ENCODE measurements at regions not wholly inside any gene's neighbourhood (a gene's known extent, or its start where the extent isn't known, plus 50 kb on each side); places are given as distances from the start of the nearest gene placed in this dataset.

DNA sequence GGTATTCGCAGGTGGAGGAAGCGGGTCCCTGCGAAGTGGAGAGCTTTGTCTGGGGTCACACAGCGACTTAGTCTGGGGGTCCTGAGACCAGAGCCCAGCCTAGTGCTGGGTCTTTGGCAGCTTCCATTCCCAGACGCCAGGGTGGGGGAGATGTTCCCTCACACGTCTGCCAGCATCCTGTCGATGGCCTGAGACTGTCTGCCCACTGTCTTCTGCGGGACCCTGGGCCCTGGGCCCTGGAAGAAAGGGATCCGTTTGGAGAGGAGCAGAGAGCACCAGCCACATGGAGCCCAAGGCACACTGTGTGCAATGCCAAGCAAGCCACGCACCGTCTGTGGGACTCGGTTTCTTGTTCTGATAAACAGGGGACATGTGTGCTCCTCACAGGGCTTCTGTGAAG, 197.2 kb downstream of the KIF26A start:
- no peak overlapping the region for H3K4me3 ChIP-seq (replicated peaks in 1 of 2; ENCODE audit: low read depth in 1 of 2, low read length in 2 of 2)
- CTCF ChIA-PET, result no interaction called here
- intact Hi-C loops (cut with micrococcal nuclease), result no loop called here
- no peaks in the 10 kb centered on the region for H3K9me2 ChIP-seq (ENCODE audit: insufficient read depth)
- no peak overlapping the region for H3K27ac ChIP-seq (ENCODE audit: low read depth, low read length)
- H3K9ac ChIP-seq (ENCODE audit: low read length), result no peak overlapping the region
- POLR2A ChIA-PET, result no interaction called here
- no peaks in the 10 kb centered on the region for H4K20me1 ChIP-seq (ENCODE audit: insufficient read depth)
- ATAC-seq (no peak), DNase-seq (ENCODE audit: low read depth, low spot score) (no peak)
- RAD21 ChIA-PET (ENCODE audit: low non-redundant PET in 1 of 2, low total read pairs in 2 of 2, uncharacterized antibody in 2 of 2, unreplicated experiment in 2 of 2), result no interaction called here
- H3K4me1 ChIP-seq (ENCODE audit: control insufficient read depth in 1 of 2, insufficient read depth in 2 of 2, low read length in 2 of 2), result no peaks in the 10 kb centered on the region
- TF ChIP-seq POLR2A (IDR thresholded peaks at IDR 0.05; ENCODE audit: borderline replicate concordance, extremely low read depth, insufficient read depth, insufficient read length) (no peak), ZFX (IDR thresholded peaks at IDR 0.05) (no peak), EZH2phosphoT487 (IDR thresholded peaks at IDR 0.05; ENCODE audit: borderline replicate concordance) (no peak), SIN3A (IDR thresholded peaks at IDR 0.05; ENCODE audit: low read depth) (no peak), SP1 (IDR thresholded peaks at IDR 0.05; ENCODE audit: low read depth) (no peak), SRF (IDR thresholded peaks at IDR 0.05; ENCODE audit: low read depth) (no peak), EGR1 (IDR thresholded peaks at IDR 0.05; ENCODE audit: low read depth) (no peak), YY1 (IDR thresholded peaks at IDR 0.05; ENCODE audit: extremely low read depth, insufficient replicate concordance, low read depth, low read length) (no peak), FOSL1 (IDR thresholded peaks at IDR 0.05; ENCODE audit: low read depth) (no peak), POLR2AphosphoS5 (IDR thresholded peaks at IDR 0.05; ENCODE audit: low read depth, low read length) (no peak), CBX3 (IDR thresholded peaks at IDR 0.05; ENCODE audit: low read depth) (no peak), TCF7L2 (IDR thresholded peaks at IDR 0.05; ENCODE audit: borderline replicate concordance, extremely low read depth, insufficient read depth, insufficient read length) (no peak)
- TF ChIP-seq, protein P1, sequence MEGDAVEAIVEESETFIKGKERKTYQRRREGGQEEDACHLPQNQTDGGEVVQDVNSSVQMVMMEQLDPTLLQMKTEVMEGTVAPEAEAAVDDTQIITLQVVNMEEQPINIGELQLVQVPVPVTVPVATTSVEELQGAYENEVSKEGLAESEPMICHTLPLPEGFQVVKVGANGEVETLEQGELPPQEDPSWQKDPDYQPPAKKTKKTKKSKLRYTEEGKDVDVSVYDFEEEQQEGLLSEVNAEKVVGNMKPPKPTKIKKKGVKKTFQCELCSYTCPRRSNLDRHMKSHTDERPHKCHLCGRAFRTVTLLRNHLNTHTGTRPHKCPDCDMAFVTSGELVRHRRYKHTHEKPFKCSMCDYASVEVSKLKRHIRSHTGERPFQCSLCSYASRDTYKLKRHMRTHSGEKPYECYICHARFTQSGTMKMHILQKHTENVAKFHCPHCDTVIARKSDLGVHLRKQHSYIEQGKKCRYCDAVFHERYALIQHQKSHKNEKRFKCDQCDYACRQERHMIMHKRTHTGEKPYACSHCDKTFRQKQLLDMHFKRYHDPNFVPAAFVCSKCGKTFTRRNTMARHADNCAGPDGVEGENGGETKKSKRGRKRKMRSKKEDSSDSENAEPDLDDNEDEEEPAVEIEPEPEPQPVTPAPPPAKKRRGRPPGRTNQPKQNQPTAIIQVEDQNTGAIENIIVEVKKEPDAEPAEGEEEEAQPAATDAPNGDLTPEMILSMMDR (IDR thresholded peaks at IDR 0.05 in 2 of 3, conservative IDR thresholded peaks at IDR 0.05 in 1 of 3; ENCODE audit: borderline replicate concordance in 1 of 3, insufficient read depth in 1 of 3, low read depth in 2 of 3, low read length in 2 of 3), result no peak
- H3K27me3 ChIP-seq (ENCODE audit: insufficient read depth, low read length), result no peaks in the 10 kb centered on the region; the same call in 1 of the 2 replicates
- peaks cover 0 to 7% of the 10 kb centered on the region in 2 experiments; a peak in 1 of 4 replicates for H3K9me3 ChIP-seq (ENCODE audit: control insufficient read depth in 1 of 2, insufficient read depth in 1 of 2, low read depth in 1 of 2, low read length in 2 of 2)
- no TSS peak for BruUV-seq (replicated peaks)
- H3K36me3 ChIP-seq (ENCODE audit: control insufficient read depth in 1 of 2, insufficient read depth in 2 of 2, low read length in 2 of 2), result no peaks in the 10 kb centered on the region
- no peak overlapping the region for H3K4me2 ChIP-seq (ENCODE audit: low read length)
- no peak overlapping the region for H2AFZ ChIP-seq (ENCODE audit: low read depth, low read length, poor library complexity, severe bottlenecking)
- no peaks in the 10 kb centered on the region for H3K79me2 ChIP-seq (ENCODE audit: insufficient read depth, low read length)
